NCI-H748 (cell line): ENCODE measurements at regions not wholly inside any gene's neighbourhood (a gene's known extent, or its start where the extent isn't known, plus 50 kb on each side); places are given as distances from the start of the nearest gene placed in this dataset.
"Not testable (repeated sequence)": the region's sequence is repeated elsewhere in the genome, so short reads cannot be mapped to it uniquely, and the experiment has no call there.

ENCODE experiments used
- DNase-seq: peaks from one replicate; lab custom pipeline; 2025; ENCODE audit not compliant: unreplicated experiment; lab: John Stamatoyannopoulos, UW

DNA sequence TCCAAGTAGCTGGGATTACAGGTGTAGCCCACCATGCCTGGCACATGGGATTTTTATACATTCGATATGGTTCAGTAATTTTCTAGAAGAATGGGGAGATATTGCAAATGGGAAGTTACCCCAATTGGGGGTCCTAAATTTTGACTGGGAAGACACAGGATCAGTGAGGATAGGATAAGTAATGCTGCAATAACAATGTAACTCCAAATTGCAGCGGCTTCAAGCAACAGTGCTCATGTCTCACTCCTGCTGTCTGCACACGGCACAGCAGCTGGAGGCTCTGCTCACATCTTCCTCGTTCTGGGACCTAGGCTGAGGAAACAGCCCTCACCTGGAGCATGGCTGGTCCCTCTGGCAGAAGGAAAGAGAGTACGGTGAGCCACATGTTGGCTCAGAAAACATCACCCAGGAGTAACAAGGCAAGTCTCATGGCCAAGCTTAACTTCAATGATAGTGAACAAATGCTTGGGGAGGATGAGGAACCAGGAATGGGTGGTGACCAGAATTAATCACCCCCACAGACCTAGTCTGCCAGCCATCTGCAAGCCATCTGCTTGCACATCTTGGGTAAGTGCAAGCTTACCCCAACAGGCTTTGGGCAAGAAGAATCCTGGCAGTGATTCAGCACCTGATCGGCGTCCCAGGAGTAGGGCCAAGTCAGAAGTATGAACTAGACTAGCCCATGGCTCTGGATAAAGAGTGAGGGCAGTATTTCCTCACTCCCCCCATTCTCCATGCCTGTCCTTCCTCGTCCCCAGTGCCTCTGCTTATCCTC is 229.2 kb downstream of the COPRS start:
- no peak for DNase-seq

GRCh38 chr17:31627960-31628359 is 231.1 kb downstream of the COPRS start:
- no peak for DNase-seq

DNA sequence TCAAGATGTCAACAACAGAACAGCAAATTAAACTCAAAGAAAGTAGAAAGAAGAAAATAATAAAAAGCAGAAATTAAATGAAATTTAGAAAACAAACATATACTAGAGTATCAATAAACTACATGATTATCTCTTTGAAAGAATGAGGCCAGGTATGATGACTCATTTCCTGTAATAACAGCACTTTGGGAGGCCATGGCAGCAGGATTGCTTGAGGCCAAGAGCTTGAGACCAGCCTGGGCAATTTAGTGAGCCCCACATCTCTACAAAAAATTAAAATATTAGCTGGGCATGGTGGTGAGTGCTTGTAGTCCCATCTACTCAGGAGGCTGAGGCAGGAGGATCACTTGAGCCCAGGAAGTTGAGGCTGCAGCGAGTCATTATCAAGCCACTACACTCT is 232.5 kb downstream of the RAB11FIP4 start:
- no peak for DNase-seq

DNA sequence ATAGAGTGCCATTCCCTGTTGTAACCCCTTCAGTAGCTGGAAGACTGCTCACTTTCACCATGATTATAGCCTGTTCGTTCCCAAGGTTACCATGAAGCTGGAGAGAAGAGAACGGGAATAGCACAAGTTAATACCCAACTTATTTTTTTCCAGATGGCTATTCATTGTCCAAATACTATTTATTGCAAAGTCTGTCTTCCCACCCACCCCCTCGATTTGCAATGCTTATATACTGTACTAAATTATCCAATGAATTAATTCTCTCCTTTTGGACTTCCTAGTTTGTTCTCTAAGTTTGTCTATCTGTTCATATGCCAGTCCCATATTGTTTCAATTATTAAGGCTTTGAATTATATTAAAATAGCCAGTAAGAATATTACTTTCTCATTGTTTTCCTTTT is 231.0 kb downstream of the RAB11FIP4 start:
- DNase-seq = no peak

- DNase-seq = no peak
These were observed 230.1 kb downstream of the RAB11FIP4 start for GRCh38 chr17:31621566-31621965.

GRCh38 chr17:31611053-31611452 is 219.6 kb downstream of the RAB11FIP4 start:
- DNase-seq = not testable (repeated sequence)

- DNase-seq = no peak
These were observed 218.8 kb downstream of the RAB11FIP4 start for GRCh38 chr17:31609996-31610910.

DNA sequence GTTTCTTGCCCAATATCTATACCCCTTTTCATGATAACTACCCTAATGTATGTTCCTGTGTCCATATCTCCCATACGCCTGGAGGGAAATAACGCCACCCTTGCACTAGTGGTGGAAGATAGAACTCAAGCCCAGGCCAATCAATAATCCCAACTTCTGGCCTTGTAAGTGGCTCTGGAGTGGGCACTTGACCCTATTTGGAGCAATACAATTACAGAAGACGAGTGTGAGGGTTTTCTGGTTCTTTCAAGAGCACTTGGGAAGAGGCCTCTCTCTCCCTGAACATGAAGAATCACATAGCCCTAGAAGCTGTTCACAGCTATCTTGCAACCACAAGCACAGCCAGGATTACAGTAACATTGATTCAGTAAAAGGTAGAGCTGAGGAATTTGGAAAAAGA is 217.9 kb downstream of the RAB11FIP4 start:
- DNase-seq = no peak

DNA sequence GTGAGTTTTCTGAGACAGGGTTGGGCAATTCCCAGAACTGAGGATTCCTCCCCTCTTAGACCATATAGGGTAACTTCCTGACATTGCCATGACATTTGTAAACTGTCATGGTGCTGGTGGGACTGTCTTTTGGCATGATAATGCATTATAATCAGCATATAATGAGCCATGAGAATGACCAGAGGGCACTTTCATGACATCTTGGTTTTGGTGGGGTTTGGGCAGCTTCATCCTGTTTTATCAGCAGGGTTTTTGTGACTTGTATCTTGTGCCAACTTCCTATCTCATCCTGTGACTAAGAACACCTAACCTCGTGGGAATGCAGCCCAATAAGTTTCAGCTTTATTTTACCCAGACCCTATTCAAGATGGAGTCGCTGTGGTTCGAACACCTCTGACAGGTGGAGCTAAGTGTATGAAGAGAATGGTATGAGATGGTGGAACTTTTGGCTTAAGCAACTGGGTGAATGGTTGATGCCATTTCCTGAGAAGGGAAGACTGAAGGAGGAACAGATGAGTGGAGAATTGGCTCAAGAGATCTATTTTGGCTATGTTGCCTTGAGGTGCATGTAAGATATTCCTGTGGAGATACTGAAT is 217.3 kb downstream of the RAB11FIP4 start:
- DNase-seq = no peak

- no peak for DNase-seq
These were observed 214.3 kb downstream of the RAB11FIP4 start for GRCh38 chr17:31605761-31606160.

DNA sequence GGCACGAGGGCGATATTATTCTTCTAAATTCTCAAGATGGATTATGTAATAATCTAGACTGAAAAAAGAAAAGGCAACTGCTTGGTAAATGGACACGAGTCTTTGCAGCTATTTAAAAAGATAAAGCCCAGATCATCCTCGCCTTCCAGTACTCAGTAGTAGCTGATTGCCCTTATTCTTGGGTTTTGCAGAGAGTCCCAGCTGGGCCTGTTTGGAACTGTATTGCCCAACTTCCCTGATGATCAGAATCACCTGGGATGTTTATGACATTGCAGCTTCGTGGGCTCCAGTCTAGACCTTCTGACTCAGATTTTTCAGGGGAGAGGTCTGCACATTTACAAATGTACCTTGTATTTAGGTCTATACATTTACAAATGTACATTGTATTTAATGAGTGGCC is 213.5 kb downstream of the RAB11FIP4 start:
- DNase-seq = no peak

DNA sequence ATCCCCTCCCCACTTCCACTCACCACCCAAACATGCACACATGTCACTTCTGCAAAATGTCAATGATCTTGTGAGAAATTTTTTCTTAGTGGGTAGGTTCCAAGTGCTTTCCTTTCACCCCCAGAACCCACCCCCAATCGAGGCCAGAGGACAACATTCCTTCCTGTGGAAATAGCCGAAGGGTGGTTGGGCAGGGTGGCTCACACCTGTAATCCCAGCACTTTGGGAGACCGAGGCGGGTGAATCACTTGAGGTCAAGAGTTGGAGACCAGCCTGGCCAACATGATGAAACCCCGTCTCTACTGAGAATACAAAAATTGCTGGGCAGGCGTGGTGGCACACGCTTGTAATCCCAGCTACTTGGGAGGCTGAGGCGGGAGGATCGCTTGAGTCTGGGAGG is 208.7 kb downstream of the RAB11FIP4 start:
- not testable (repeated sequence) for DNase-seq

DNA sequence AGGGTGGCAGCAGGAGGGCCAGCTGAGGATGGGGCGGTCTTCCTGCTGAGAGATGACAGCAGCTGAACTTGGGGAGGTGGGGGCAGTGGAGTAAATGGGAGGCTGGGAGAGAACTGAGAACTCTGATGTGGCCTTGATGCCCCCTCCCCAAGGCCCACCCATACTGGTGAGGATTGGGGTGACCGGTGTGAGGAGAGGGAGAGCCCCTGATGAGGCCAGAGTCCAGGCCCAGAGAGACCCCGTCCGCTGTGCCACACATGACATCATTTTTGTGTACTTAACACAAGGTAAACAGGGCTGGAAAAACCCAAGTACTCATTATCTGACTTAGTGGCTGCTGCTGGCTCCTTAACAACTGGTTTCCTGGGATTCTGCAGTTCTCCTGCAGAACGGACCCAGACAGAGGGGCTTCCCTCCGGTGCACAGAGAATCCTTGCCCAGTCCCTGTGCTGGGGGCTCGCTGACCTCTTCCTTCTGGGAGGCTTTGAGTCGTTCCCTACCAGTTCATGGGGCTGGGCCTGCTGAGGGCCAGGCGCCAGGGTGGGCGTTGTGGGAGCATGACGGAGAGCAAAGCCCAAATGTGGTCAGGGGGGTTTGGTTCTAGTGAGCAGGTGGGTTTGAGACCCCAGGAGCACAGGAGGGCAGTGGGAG is 207.6 kb downstream of the RAB11FIP4 start:
- DNase-seq = peak; percentile 55

DNA sequence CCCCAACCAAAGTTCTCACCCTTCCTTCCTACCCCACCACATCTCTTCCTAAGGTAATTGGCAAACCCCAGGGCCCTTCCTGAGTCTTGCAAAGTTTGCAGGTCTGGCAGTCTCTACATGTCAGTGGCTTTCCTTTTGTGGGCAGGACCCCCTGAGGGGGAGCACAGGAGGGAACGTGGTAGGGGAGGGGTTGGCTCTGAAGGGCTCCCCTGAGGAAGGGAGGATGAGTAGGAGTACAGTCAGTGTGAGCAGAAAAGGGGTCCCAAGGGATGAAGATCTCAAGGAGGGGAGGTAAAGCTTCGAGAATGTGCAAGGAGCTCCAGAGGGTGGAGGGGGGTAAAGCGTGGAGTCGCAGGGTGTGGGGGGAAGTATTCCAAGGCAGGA is 206.9 kb downstream of the RAB11FIP4 start:
- no peak for DNase-seq

DNA sequence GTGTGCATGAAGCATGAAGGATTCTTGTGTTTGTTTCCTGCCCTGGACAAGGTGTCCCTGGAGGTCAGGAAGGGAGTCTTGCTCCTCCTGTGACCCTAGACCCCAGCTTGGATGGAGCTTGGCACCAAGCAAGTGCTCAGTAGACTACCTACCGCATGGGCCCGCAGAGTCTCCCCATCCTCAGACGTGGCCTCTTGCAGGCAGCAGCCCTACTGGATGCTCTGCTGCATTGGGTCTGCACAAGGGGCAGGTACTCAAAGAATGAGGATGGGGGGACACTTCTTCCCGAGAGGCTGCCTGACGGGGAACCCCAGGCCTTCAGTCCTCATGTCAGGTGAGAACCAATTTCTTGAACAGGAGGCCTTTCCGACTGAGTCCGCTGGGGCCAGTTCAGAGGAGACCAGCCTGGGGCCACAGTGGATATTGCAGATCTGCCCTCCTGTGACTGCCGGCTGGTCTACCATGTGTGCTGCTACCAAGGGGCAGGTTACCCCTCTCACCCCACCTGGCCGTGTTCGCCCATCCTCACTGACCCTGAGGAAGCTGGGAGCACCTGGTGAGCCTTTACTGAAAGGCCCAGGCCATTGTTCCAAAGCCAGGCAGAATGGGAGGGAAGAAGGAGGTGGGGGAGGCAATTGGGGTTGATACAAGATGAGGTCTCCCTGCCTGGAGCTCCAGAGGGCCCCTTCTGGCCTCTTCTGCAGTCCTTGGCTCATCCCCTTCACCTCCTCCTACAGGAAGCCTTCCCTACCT is 206.3 kb downstream of the RAB11FIP4 start:
- no peak for DNase-seq

- no peak for DNase-seq
These were observed 205.2 kb downstream of the RAB11FIP4 start for GRCh38 chr17:31596382-31597323.

GRCh38 chr17:31595666-31596381 is 204.3 kb downstream of the RAB11FIP4 start:
- no peak for DNase-seq

GRCh38 chr17:31595076-31595475 is 203.6 kb downstream of the RAB11FIP4 start:
- no peak for DNase-seq

GRCh38 chr17:31594416-31594815 is 202.9 kb downstream of the RAB11FIP4 start:
- DNase-seq = no peak
